MG63 (cell line): ENCODE measurements at regions not wholly inside any gene's neighbourhood (a gene's known extent, or its start where the extent isn't known, plus 50 kb on each side); places are given as distances from the start of the nearest gene placed in this dataset.

Source experiments
- DNase-seq: peaks from one replicate; pipeline ENCODE4 v3.0.0-alpha.2; 2020
- H3K27me3 ChIP-seq: fragments of 250-450 bp; sonication (Bioruptor Pico); 2 replicates; pipeline ENCODE4 v1.5.1; 2020; ENCODE audit warnings: mild to moderate bottlenecking, moderate library complexity
- H3K36me3 ChIP-seq: fragments of 250-450 bp; sonication (Bioruptor Pico); 2 replicates; pipeline ENCODE4 v1.5.1; 2020; ENCODE audit warnings: mild to moderate bottlenecking, moderate library complexity
- H3K4me3 ChIP-seq: fragments of 250-450 bp; sonication (Bioruptor Pico); 2 replicates; pipeline ENCODE4 v1.5.1; 2020; ENCODE audit warnings: mild to moderate bottlenecking, moderate library complexity
- H3K9me3 ChIP-seq: fragments of 250-450 bp; sonication (Bioruptor Pico); 2 replicates; pipeline ENCODE4 v1.5.1; 2020; ENCODE audit warnings: mild to moderate bottlenecking, moderate library complexity

DNA sequence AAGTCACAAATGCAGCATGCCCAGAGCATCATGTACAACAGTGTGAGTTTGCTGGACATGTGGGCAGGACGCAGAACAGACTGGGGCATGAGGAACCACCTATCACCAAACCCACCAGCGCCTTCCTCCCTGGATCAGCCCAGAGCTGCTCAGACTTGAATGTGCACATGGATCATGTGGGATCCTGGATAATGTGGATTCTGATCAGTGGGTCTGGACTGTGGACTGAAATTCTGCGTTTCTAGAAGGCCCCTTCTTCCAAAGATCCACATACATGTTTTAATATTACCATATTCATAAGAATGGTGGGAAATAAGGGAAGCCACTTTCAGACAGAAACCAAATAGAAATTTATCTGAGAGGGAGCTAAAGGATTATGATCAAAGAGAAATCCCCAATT lies 85.6 kb upstream of the VPREB1 start:
- Histone ChIP-seq H3K27me3 (no peaks in the 10 kb centered on the region), H3K4me3 (no peak overlapping the region), H3K36me3 (no peaks in the 10 kb centered on the region), H3K9me3 (no peaks in the 10 kb centered on the region)
- no peak for DNase-seq

DNA sequence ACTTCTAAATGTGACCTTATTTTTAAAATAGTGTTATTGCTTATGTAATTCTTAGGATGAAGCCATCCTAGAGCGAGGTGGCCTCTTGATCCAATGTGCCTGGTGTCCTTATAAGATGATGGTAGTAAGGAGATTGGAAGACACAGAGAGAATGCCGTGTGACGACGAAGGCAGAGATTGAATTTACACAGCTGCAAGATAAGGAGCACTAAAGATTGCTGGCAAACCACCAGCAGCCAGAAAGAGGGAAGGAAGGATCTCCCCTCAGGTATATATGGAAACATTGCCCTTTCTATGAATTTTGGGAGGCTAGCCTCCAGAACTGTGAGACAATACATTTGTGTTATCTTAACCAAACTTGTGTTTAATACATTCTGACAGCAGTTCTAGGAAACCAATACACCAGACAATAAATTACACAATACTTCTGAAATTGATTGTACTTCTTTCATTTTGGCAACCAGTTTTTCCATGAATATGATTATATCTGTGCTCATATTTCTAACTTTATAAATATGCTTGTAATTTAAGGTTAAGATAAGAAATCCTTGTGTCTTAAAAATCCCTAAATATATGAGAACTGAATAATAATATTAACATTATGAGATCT lies 86.3 kb upstream of the VPREB1 start:
- Histone ChIP-seq H3K4me3 (no peak overlapping the region), H3K27me3 (no peaks in the 10 kb centered on the region), H3K9me3 (no peaks in the 10 kb centered on the region), H3K36me3 (no peaks in the 10 kb centered on the region)
- no peak for DNase-seq

DNA sequence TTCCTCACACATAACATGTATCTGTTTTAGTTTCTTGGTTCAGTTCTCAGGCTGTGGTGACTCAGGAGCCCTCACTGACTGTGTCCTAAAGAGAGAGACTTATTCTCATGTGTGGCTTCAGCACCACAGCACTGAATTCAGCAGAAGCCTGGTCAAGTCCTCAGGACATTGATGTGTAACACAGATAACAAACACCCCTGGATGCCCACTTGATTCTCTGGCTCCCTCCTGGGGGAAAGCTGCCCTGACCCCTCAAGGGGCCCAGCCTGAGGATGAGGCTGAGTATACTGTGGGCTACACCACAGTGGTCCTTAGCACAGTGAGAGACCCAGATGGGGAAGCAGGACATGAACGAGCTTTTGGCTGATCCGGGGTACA lies 87.2 kb upstream of the VPREB1 start:
- Histone ChIP-seq H3K4me3 (no peak overlapping the region), H3K9me3 (no peaks in the 10 kb centered on the region), H3K27me3 (no peaks in the 10 kb centered on the region), H3K36me3 (no peaks in the 10 kb centered on the region)
- no peak for DNase-seq

DNA sequence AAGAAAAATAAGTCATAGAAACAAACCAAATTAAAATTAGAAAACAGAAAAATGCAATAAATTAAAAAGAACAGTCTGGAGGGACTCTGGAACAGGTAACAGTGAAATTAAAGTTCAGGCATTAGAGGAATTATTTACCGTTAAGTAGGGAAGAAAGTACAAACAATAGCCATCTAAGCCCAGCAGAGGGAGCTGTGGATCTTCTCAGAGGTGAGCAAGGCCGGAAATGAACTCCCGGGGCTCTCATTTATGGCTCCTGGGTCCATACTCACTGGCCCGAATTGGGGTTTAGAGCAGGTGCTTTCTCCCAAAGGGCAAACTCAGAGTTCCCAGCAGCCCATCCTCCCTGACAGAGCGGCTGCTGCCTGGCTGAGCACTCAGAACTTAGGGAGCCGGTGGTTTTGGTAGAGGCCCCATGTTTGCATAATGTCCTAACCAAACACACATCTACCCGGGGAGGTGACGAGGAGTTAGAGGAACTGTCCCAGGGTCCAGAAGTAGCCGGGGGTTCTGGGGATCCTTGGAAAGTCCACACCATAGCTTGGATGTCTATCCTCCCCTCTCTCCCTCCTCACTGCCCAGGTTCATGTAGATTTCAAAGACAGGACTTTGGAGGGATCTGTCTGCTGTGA lies 87.8 kb upstream of the VPREB1 start:
- H3K36me3 ChIP-seq = no peaks in the 10 kb centered on the region
- DNase-seq = peak; percentile 54
- no peak overlapping the region for H3K4me3 ChIP-seq
- H3K9me3 ChIP-seq = no peaks in the 10 kb centered on the region; the same call in 1 of the 2 replicates
- no peaks in the 10 kb centered on the region for H3K27me3 ChIP-seq

DNA sequence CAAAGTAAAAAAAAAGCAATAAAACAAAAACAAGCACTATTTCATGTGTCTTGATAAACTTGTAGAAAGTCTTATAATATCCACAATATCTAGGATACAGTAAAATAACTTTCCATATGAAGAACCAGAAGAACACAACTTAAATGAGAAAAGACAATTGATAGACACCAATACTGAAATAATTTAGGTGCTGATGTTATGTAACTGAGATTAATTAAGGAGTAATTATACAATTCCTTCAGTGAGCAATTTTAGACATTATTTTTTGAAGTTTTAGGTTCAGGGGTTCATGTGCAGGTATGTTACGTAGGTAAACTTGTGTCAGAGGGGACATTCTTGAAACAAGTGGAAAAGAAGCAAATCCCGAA lies 88.3 kb upstream of the VPREB1 start:
- Histone ChIP-seq H3K9me3 (no peaks in the 10 kb centered on the region; the same call in 1 of the 2 replicates), H3K27me3 (no peaks in the 10 kb centered on the region), H3K4me3 (no peak overlapping the region), H3K36me3 (no peaks in the 10 kb centered on the region)
- no peak for DNase-seq

DNA sequence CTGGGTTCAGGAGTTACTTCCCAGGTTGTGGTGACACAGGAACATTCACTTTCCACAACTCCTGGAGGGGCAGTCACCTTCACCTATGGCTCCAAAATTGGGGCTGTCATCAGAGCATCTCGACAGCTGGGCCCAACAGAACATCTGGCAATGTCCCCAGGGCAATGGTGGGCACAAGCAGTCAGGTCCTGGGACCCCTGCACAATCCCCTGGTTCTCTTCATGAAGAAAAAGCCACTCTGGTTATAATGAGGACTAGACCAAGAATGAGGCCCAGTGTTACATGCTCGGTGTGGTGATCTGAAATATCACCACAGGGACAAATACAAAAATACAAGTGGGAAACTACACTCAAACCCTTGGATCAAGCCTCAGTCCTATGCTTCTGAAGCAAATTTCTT lies 89.0 kb upstream of the VPREB1 start:
- no peak for DNase-seq
- Histone ChIP-seq H3K27me3 (no peaks in the 10 kb centered on the region), H3K9me3 (no peaks in the 10 kb centered on the region; the same call in 1 of the 2 replicates), H3K4me3 (no peak overlapping the region), H3K36me3 (no peaks in the 10 kb centered on the region)

DNA sequence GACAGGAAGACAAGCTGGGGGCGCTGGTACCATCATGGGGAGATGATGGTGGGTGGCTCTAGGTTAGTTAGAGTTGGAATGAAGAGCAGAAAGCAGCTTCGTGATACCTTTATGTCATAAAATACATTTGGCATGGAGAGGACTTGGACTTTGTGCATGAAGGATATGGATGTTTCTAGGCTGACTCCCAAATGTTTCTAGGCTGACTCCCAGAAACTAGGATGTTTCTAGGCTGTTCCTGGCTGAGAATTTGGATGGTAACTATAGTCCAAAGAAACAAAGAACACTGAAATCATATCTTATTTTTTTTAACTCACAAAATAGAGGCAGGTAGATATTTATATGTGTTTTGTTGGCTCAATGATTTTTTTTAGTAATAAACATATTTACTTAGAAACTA lies 89.4 kb upstream of the VPREB1 start:
- Histone ChIP-seq H3K4me3 (no peak overlapping the region), H3K9me3 (no peaks in the 10 kb centered on the region; the same call in 1 of the 2 replicates), H3K27me3 (no peaks in the 10 kb centered on the region), H3K36me3 (no peaks in the 10 kb centered on the region)
- DNase-seq = no peak

DNA sequence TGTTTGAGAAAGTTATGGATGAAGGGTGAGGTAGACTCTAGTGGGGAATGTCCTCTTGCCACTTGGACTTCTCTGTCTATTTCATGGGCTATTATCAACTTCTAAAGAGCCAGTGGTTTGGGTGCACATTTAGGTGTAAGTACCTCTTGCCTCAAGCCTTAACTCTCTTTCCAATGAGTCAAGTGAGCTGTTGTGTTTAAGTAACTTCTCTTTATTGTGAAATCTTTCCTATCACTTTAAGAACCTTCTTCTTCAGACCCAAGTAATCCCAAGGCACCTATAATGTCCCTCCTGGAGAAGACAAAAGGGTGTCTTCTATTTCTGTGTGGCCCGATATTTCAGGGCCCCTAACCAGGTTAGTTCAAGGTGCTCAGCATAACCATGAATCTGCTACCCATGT lies 90.5 kb upstream of the VPREB1 start:
- Histone ChIP-seq H3K27me3 (no peaks in the 10 kb centered on the region), H3K4me3 (no peak overlapping the region), H3K36me3 (no peaks in the 10 kb centered on the region), H3K9me3 (no peaks in the 10 kb centered on the region; the same call in 1 of the 2 replicates)
- DNase-seq = no peak

DNA sequence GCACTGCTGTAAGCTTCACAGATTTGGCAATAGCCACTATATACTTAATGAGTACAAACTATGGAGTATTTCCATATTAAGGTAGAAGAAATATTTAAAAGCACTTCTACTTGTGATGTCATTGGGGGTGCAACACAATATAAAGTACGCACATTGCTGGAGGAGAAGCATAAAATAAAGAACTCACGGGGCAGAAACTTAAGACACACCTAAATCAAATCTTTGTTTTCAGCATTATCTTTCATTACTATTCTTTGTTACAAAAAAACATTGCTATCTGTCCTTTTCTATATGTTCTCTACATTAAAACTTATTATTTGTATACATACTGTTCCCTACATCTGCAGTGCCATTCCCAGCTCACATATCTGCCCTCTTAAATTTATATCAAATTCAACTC lies 93.3 kb upstream of the VPREB1 start:
- no peak overlapping the region for H3K4me3 ChIP-seq
- H3K9me3 ChIP-seq = no peaks in the 10 kb centered on the region; the same call in 1 of the 2 replicates
- no peaks in the 10 kb centered on the region for H3K27me3 ChIP-seq
- H3K36me3 ChIP-seq = no peaks in the 10 kb centered on the region
- DNase-seq = no peak

DNA sequence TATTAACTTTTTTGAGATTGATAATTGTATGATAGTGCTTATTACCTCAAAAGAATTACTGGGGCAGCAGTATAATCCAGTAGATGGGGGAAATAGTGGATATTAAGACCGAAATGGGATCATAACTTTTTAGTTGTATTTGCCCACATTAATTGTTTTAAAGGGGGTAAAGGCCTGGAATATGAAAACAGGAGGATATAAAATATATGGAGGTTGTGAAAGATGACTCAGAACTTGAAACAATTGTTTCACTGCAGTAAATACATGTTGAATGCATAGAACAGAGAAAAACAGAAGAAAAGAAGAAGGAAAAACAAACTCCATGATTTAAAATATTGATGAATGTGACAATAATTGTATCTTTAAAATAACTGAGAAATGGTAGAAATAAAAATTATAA lies 94.1 kb upstream of the VPREB1 start:
- H3K9me3 ChIP-seq = no peaks in the 10 kb centered on the region; the same call in 1 of the 2 replicates
- DNase-seq = no peak
- H3K36me3 ChIP-seq = no peaks in the 10 kb centered on the region
- H3K27me3 ChIP-seq = no peaks in the 10 kb centered on the region
- H3K4me3 ChIP-seq = no peak overlapping the region

DNA sequence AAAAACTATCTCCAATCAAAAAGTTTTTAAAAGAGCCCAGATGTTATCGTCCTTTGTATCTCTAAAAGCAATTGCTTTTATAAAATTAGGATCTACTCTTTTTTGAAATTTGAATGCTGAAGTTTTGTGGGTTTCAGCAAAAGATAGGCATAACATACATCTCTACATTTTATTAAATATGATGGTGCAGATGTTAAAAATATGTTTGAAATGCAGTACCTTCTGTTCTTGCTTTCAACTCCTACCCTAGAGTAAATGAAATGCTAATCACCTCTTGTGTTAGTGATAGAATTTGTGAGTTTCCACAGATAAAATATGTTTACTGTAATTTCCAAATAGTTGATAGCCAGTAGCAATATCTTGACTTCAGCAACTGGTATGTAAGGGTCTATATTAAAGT lies 95.7 kb upstream of the VPREB1 start:
- Histone ChIP-seq H3K27me3 (no peaks in the 10 kb centered on the region), H3K36me3 (no peaks in the 10 kb centered on the region)
- DNase-seq = no peak

DNA sequence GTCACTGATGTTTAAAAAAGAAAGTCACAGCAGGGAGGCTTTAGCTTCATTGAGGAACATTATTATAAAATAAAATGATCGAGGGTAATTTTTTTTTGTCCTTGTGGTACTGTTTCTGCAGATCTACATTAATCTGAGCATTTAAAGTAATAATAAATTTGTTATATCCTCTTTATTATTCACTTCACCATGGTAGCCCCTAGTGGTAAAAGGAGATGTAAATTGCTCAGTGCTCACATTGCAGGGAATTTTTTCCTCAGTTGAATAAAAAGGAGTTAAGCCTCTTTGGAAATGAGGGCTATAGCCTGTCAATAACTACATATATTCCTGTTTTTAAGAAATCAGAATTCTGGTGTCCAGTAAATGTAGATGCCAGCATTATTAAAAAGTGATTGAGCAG lies 99.7 kb upstream of the VPREB1 start:
- DNase-seq = no peak
- Histone ChIP-seq H3K27me3 (no peaks in the 10 kb centered on the region), H3K36me3 (no peaks in the 10 kb centered on the region), H3K9me3 (no peaks in the 10 kb centered on the region), H3K4me3 (no peak overlapping the region)

More for the DNA sequence above, 95.7 kb upstream of the VPREB1 start:
- Histone ChIP-seq H3K4me3 (no peak overlapping the region), H3K9me3 (no peaks in the 10 kb centered on the region; the same call in 1 of the 2 replicates)

DNA sequence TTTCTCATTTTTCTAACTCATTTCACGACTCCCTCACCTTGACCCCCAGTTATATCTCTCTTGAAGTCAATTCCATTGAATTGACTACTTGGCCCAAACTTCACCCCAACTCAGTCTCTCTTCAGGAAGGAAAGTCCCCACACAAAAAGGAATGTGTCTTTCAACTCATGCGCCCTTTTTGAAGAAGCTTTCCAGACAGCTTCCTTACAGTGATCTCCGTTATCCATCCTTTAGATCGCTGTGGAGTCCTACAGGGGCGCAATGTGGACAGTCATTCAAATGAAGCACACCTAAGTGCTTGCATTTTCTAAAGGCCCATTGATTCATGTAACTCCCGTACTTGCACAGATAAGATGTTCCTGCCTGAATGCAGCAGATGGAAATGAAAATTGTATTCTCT lies 101.1 kb upstream of the VPREB1 start:
- no peaks in the 10 kb centered on the region for H3K27me3 ChIP-seq
- H3K36me3 ChIP-seq = no peaks in the 10 kb centered on the region
- no peaks in the 10 kb centered on the region for H3K9me3 ChIP-seq
- DNase-seq = no peak
- H3K4me3 ChIP-seq = no peak overlapping the region

DNA sequence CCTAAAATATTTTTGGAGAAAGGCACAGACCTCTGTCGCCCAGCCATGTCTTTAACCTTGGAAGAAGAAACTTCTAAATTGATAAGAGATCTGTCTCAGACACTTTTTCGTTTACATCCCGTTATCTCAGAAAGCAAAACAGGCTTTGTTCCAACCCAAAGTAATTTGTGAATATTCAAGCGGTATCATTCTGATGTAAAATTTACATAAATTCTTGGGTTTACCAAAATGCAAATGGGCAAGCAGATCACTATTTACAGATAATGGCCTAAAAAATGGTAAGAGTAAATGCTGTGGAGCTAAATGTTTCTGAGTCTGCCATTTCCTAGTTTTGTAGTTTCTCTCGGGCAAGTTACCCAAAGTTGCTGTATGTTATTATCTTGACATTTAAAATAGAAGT lies 101.9 kb upstream of the VPREB1 start:
- no peaks in the 10 kb centered on the region for H3K27me3 ChIP-seq

DNA sequence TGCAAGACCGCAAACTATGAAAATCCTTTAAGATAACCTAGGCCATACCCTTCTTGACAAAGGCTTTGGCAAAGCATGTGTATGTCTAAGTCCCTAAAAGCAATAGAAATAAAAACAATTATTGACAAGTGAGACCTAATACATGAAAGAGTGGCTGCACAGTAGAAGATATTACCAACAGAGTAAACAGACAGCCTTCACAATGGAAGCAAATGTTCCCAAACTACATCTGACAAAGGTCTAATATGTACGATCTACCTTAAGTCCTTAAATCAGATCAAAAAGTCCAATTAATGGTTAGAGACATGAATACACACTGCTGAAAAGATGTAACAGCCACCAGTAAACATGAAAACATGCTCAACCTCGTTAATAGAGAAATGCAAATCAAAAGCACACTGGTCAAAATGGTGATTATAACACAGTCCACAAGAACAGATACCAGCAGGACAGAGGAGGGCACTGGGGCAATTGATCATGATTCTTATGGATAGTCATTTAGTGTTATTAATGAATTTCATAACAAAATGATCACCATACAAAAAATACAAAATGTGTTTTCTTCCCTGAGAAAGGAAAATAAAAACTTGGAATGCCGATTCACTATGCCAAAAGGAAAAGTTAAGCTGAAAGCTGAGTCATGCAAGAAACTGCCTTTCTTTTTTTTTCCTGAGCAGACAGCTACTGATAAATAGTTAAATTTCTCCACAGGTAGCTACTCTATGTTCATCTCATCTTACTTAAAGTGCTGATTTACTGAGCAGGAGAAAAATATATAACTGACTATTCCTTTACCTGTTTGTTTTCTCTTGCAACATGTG lies 102.6 kb upstream of the VPREB1 start:
- Histone ChIP-seq H3K9me3 (no peaks in the 10 kb centered on the region), H3K27me3 (no peaks in the 10 kb centered on the region), H3K4me3 (no peak overlapping the region), H3K36me3 (no peaks in the 10 kb centered on the region)
- DNase-seq = no peak

More for the DNA sequence above, 101.9 kb upstream of the VPREB1 start:
- Histone ChIP-seq H3K9me3 (no peaks in the 10 kb centered on the region), H3K36me3 (no peaks in the 10 kb centered on the region), H3K4me3 (no peak overlapping the region)
- DNase-seq = no peak

DNA sequence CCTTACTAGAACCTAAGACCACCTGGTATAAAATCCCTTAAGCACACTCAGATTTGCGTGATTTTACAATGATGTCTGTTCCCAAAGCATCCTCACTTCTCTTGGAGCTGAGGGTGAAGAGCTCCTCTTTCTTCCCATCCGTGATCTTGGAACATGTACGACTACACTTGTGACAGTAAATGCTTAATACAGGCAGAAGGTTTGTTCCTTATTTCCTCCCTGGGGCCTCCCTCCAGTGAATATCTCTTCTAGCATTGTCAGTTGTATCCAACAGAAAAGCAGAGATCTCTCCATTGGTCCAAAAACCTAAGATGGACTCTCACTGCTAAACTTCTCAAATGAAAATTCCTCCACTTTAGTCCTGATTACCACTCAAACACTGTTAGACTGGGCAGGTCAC lies 103.6 kb upstream of the VPREB1 start:
- Histone ChIP-seq H3K4me3 (no peak overlapping the region), H3K36me3 (no peaks in the 10 kb centered on the region), H3K9me3 (no peaks in the 10 kb centered on the region), H3K27me3 (no peaks in the 10 kb centered on the region)
- DNase-seq = no peak

DNA sequence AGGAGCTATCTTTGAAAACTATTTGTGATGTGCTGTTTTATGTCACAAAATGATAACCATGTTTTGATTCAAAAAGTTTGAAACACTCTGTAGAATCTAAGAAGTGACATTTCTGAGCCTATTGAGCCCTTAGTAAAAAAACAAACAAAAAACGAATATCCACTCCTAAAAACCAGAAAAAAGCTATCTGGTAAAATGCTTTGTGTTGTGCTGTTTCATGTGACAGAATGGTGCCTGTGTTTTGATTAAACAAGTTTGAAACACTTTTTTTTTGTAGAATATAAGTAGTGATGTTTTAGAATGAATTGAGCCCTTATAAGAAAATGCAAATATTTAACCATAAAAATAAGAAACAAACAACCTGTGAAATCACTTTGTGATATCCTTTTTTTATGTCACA lies 105.2 kb upstream of the VPREB1 start:
- Histone ChIP-seq H3K4me3 (no peak overlapping the region), H3K27me3 (no peaks in the 10 kb centered on the region), H3K9me3 (0 out of 2 replicates have a peak, but pooled peaks cover 3% of the 10 kb centered on the region), H3K36me3 (no peaks in the 10 kb centered on the region)
- no peak for DNase-seq

DNA sequence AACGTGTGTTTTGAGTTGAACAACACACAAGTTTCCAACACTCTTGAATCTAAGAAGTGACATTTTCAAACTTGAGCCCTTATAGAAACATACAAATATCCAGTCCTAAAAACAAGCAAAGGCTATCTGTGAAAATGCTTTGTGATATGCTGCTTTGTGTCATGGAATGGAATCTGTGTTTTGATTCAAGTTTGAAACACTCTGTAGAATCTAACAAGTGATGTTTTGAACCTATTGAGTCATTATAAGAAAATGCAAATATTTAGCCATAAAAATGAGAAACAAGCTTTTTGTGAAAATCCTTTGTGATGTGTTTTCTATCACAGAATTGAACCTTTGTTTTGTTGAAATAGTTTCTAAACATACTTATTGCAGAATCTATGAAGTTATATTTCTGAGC lies 105.7 kb upstream of the VPREB1 start:
- Histone ChIP-seq H3K36me3 (no peaks in the 10 kb centered on the region), H3K4me3 (no peak overlapping the region), H3K9me3 (0 out of 2 replicates have a peak, but pooled peaks cover 3% of the 10 kb centered on the region), H3K27me3 (no peaks in the 10 kb centered on the region)
- no peak for DNase-seq
